T-helper 17 cell (primary cell): ENCODE measurements at regions not wholly inside any gene's neighbourhood (a gene's known extent, or its start where the extent isn't known, plus 50 kb on each side); places are given as distances from the start of the nearest gene placed in this dataset.

ENCODE experiments used
- ATAC-seq: fragments of 150-1000 bp; cut with Tn5 transposase; 2 replicates; pipeline ENCODE4 v1.10.0; 2021; ENCODE audit warnings: mild to moderate bottlenecking, moderate library complexity
- DNase-seq, 3 donors: peaks; one replicate each; pipeline versions ENCODE4 v3.0.0 to v3.0.0-alpha.2; 2020 to 2021
- H3K9me3 ChIP-seq: one replicate; pipeline ENCODE4 v1.7.0; 2013; ENCODE audit warnings: low read length, mild to moderate bottlenecking; ENCODE audit not compliant: control insufficient read depth, poor library complexity, severe bottlenecking
- H3K27ac Mint-ChIP-seq: one replicate; pipeline ENCODE4 v1.8.0; 2022; ENCODE audit warnings: mild to moderate bottlenecking, moderate library complexity, mixed read lengths
- H3K27me3 Mint-ChIP-seq: one replicate; pipeline ENCODE4 v1.8.0; 2022; ENCODE audit warnings: mixed read lengths
- H3K36me3 Mint-ChIP-seq: one replicate; pipeline ENCODE4 v1.8.0; 2022; ENCODE audit warnings: low read depth, mixed read lengths
- H3K4me1 Mint-ChIP-seq: one replicate; pipeline ENCODE4 v1.8.0; 2022; ENCODE audit warnings: mild to moderate bottlenecking, mixed read lengths
- H3K4me3 Mint-ChIP-seq: one replicate; pipeline ENCODE4 v1.8.0; 2022; ENCODE audit warnings: mild to moderate bottlenecking, moderate library complexity, mixed read lengths

GRCh38 chr14:101126731-101127130 lies 223.2 kb upstream of the RTL1 start:
- DNase-seq: no peak
- Mint-ChIP-seq H3K4me1 (peaks cover 5% of the 10 kb centered on the region), H3K36me3 (peaks cover 3% of the 10 kb centered on the region), H3K27me3 (peaks cover 74% of the 10 kb centered on the region), H3K4me3 (no peak overlapping the region), H3K27ac (no peak overlapping the region)
- no peaks in the 10 kb centered on the region for H3K9me3 ChIP-seq
- ATAC-seq: no peak

DNA sequence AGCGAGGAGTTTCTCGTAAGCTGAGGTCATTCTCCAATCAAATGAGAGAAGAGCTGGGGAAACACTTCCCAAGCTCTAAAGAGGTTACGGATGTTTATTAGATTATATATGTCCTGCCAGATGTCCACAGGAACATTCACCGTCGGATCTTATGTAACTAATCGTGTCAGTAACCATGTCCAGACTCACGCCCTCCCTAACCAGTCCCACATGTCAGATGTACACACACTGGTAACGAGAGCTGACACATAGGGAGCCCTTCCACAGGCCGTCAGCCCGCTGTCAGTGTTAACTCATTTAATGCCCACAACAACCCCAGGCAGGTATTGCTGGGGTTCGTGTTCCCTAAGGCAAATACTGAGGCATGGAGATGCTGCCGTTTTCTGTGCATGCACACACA lies 223.7 kb upstream of the RTL1 start:
- H3K36me3 Mint-ChIP-seq: peaks cover 3% of the 10 kb centered on the region
- peaks cover 76% of the 10 kb centered on the region for H3K27me3 Mint-ChIP-seq
- peaks cover 5% of the 10 kb centered on the region for H3K4me1 Mint-ChIP-seq
- no peak overlapping the region for H3K4me3 Mint-ChIP-seq
- DNase-seq: no peak
- no peaks in the 10 kb centered on the region for H3K9me3 ChIP-seq
- H3K27ac Mint-ChIP-seq: no peak overlapping the region
- ATAC-seq: no peak

DNA sequence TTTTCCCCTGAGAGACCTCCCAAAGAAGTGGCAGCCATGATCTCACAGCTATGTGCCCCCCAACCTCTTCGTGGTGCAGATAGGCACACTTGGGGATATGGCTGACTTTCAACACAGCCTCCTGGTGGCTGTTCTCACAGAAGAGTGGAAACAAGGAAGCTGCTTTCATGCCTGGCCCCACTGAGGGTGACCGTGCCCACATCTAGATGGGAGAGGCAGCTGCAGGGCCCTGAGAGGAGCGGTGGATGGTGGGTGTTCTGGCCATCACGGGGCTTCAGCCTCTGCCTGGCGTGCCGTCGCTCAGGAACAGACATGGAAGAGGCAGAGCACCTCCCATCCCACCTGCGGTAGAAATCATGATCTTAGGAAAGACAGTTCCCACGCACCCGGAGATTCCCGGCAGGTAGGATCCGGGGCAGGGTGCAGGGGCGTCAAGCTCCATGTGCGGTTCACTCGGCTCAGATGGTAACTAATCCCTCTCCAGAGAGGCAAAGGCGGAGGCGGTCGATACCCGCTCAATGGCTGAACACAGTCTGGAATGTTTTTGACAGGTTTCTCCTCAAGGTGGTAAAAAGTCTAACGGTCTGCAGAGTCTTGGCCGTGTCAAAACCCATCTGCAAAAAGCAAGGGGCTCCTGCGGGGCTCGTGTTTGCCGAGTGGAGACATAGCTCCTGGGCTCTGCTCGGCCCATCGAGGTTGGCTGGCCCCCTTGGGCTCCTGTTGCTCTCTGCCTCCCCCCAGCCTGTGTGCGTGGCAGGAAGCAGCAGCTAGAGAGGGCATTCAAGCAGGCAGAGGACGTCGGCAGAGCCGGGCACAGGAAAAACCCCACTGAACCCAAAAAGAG lies 225.2 kb upstream of the RTL1 start:
- Mint-ChIP-seq H3K4me3 (no peak overlapping the region), H3K4me1 (peaks cover 5% of the 10 kb centered on the region), H3K36me3 (peaks cover 3% of the 10 kb centered on the region), H3K27ac (no peak overlapping the region), H3K27me3 (peaks cover 80% of the 10 kb centered on the region)
- ATAC-seq (no peak), DNase-seq (no peak)
- H3K9me3 ChIP-seq: no peaks in the 10 kb centered on the region

DNA sequence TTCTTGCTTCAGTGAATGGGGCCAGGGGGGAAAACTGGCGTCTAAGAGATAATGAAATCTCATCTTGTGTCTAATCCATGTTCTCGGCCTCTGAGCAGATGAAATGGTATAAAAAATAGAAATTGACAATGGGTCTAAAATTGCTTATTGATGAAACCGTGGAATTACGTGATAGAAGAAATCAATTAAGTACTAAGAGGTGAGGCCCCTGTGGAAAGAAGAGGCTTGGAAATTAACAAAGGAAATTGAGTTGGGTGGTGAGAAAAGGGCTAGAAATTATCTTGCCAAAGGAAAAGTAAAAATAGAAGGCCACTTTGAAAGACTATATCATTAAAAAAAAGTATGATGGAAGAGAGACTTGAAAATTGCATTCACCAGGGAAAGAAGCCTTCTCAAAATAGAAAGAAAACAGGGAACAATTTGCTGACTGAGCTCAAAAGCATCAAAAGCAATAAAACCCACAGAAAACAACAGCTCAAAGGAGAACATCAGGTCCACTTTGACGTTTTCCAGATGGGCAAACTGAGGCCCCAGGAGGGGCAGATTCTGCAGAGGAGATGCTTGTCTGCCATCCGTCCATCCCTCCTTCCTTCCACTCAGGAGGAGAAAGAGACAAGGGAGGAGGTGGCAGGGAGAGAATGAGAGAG lies 226.1 kb upstream of the RTL1 start:
- no peaks in the 10 kb centered on the region for H3K9me3 ChIP-seq
- peaks cover 78% of the 10 kb centered on the region for H3K27me3 Mint-ChIP-seq
- H3K36me3 Mint-ChIP-seq: peaks cover 3% of the 10 kb centered on the region
- DNase-seq (no peak), ATAC-seq (no peak)
- H3K27ac Mint-ChIP-seq: no peak overlapping the region
- no peak overlapping the region for H3K4me3 Mint-ChIP-seq
- H3K4me1 Mint-ChIP-seq: peaks cover 5% of the 10 kb centered on the region

DNA sequence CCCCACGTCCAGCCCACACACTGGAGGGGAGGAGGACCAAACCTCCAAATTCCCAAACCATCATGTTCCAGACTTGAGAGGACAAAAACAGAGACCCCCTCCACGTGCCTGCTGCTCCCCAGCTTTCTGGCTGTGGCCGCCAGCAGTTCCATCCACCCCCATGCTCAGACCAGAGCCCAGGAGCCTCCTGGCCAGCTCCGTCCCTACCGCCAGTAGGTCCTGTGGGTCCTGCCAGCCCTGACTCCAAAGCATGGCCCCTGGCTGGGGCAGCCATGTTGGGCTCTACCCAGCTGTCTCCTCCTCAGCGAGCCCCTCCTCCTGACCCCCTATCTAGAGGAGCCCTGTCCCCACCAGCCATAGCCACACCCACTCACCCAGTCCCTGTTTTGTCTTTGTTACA lies 227.3 kb upstream of the RTL1 start:
- Mint-ChIP-seq H3K36me3 (peaks cover 3% of the 10 kb centered on the region), H3K27me3 (peaks cover 72% of the 10 kb centered on the region), H3K27ac (no peak overlapping the region), H3K4me1 (peaks cover 5% of the 10 kb centered on the region), H3K4me3 (no peak overlapping the region)
- H3K9me3 ChIP-seq: no peaks in the 10 kb centered on the region
- DNase-seq (no peak), ATAC-seq (no peak)

- Mint-ChIP-seq H3K4me1 (peaks cover 5% of the 10 kb centered on the region), H3K4me3 (no peak overlapping the region), H3K27me3 (peaks cover 71% of the 10 kb centered on the region), H3K27ac (no peak overlapping the region), H3K36me3 (peaks cover 3% of the 10 kb centered on the region)
- ATAC-seq (no peak), DNase-seq (no peak)
- no peaks in the 10 kb centered on the region for H3K9me3 ChIP-seq
Observed at GRCh38 chr14:101131451-101131916, 228.0 kb upstream of the RTL1 start.

GRCh38 chr14:101132051-101132571 lies 228.6 kb upstream of the RTL1 start:
- Mint-ChIP-seq H3K27ac (no peak overlapping the region), H3K27me3 (peaks cover 67% of the 10 kb centered on the region), H3K4me3 (no peak overlapping the region), H3K36me3 (peaks cover 3% of the 10 kb centered on the region), H3K4me1 (peaks cover 5% of the 10 kb centered on the region)
- no peak for ATAC-seq
- DNase-seq: no peak
- H3K9me3 ChIP-seq: no peaks in the 10 kb centered on the region

DNA sequence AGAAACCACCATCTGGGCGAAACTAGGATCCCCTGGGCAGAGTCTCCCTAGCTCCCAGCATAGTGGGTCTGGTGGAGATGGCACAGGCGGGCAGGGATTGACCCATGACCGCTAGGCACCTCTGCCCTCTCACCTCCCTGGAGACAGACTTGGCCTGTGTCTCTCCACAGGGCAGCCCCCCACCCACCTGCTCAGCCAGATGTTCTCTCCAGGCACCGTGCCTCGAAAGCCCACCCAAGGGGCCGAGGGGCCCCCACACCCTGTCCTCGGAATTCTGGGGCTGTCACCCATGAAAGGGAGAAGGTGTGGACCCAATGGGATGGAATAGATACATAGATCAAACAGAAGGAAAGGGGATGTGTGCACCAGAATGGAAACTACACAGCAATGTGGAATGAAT lies 229.1 kb upstream of the RTL1 start:
- H3K36me3 Mint-ChIP-seq: peaks cover 3% of the 10 kb centered on the region
- no peak overlapping the region for H3K4me3 Mint-ChIP-seq
- H3K27ac Mint-ChIP-seq: no peak overlapping the region
- DNase-seq (no peak), ATAC-seq (no peak)
- H3K9me3 ChIP-seq: no peaks in the 10 kb centered on the region
- peaks cover 5% of the 10 kb centered on the region for H3K4me1 Mint-ChIP-seq
- H3K27me3 Mint-ChIP-seq: peaks cover 64% of the 10 kb centered on the region

- ATAC-seq: no peak
- H3K9me3 ChIP-seq: no peaks in the 10 kb centered on the region
- H3K4me3 Mint-ChIP-seq: no peak overlapping the region
- peaks cover 59% of the 10 kb centered on the region for H3K27me3 Mint-ChIP-seq
- H3K36me3 Mint-ChIP-seq: peaks cover 3% of the 10 kb centered on the region
- no peak overlapping the region for H3K27ac Mint-ChIP-seq
- no peak for DNase-seq
- peaks cover 5% of the 10 kb centered on the region for H3K4me1 Mint-ChIP-seq
Observed at GRCh38 chr14:101133068-101133467, 229.5 kb upstream of the RTL1 start.

DNA sequence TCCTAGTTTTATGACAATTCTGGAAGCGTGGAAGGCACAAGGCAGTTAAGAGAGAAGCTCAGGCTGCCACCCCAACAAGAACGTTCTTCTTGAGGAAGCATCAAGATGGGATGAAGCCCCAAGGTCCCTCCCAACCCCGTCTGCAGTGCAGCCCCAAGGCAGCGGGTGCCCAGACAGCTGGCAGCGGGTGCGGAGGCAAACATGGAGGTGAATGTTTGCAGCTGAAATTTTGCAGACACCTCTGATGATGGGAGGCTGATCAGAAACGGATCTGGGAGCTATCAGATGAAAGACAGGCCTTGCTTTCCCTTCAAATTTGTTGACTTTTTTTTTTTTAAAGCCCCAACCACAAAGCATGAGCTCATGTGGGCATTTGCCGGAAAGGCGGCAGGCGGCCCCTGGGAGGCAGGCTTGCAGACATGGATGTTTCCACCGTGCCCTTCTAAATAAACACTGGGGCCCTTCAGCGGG lies 230.7 kb upstream of the RTL1 start:
- H3K27ac Mint-ChIP-seq: no peak overlapping the region
- peaks cover 5% of the 10 kb centered on the region for H3K4me1 Mint-ChIP-seq
- H3K9me3 ChIP-seq: no peaks in the 10 kb centered on the region
- H3K4me3 Mint-ChIP-seq: no peak overlapping the region
- DNase-seq (no peak), ATAC-seq (no peak)
- H3K36me3 Mint-ChIP-seq: peaks cover 3% of the 10 kb centered on the region
- H3K27me3 Mint-ChIP-seq: peaks cover 47% of the 10 kb centered on the region

GRCh38 chr14:101134851-101135433 lies 231.4 kb upstream of the RTL1 start:
- H3K9me3 ChIP-seq: no peaks in the 10 kb centered on the region
- Mint-ChIP-seq H3K27ac (no peak overlapping the region), H3K27me3 (peaks cover 40% of the 10 kb centered on the region), H3K4me3 (no peak overlapping the region), H3K36me3 (peaks cover 3% of the 10 kb centered on the region), H3K4me1 (peaks cover 4% of the 10 kb centered on the region)
- ATAC-seq (no peak), DNase-seq (no peak)

GRCh38 chr14:101135796-101136742 lies 232.5 kb upstream of the RTL1 start:
- H3K4me3 Mint-ChIP-seq: no peak overlapping the region

More at GRCh38 chr14:101135796-101136742, 232.5 kb upstream of the RTL1 start:
- H3K4me1 Mint-ChIP-seq: no peaks in the 10 kb centered on the region
- H3K9me3 ChIP-seq: no peaks in the 10 kb centered on the region
- H3K36me3 Mint-ChIP-seq: no peaks in the 10 kb centered on the region
- ATAC-seq (no peak), DNase-seq (no peak)
- H3K27ac Mint-ChIP-seq: no peak overlapping the region
- peaks cover 36% of the 10 kb centered on the region for H3K27me3 Mint-ChIP-seq
